ENCODE measurements at regions not wholly inside any gene's neighbourhood (a gene's known extent, or its start where the extent isn't known, plus 50 kb on each side); places are given as distances from the start of the nearest gene placed in this dataset.
A peak's percentile ranks its signal among the peaks of the same experiment; 100 is the strongest.

DNA sequence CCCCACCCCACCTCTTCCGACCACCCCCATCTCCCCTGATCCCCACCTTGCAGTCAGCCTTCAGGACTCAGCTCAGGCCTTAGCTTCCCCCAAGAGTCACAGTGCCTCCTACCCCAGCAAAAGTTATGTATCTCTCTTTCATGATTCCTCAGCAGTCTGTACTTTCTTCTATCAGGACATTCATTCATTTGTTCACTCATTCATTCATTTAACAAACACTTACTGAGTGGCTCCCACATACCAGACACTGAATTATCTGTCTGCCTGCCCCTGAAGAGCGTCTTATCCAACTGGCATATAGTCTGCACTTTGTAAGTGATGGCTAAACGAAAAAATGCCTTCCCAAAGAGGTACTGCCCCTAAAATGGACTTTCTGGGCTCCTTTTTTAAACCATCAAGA lies 114.4 kb upstream of the SLC35F3 start:
- TF ChIP-seq, protein P1, sequence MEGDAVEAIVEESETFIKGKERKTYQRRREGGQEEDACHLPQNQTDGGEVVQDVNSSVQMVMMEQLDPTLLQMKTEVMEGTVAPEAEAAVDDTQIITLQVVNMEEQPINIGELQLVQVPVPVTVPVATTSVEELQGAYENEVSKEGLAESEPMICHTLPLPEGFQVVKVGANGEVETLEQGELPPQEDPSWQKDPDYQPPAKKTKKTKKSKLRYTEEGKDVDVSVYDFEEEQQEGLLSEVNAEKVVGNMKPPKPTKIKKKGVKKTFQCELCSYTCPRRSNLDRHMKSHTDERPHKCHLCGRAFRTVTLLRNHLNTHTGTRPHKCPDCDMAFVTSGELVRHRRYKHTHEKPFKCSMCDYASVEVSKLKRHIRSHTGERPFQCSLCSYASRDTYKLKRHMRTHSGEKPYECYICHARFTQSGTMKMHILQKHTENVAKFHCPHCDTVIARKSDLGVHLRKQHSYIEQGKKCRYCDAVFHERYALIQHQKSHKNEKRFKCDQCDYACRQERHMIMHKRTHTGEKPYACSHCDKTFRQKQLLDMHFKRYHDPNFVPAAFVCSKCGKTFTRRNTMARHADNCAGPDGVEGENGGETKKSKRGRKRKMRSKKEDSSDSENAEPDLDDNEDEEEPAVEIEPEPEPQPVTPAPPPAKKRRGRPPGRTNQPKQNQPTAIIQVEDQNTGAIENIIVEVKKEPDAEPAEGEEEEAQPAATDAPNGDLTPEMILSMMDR (IDR thresholded peaks at IDR 0.05), result no peak
- TF ChIP-seq ZFX (IDR thresholded peaks at IDR 0.05; ENCODE audit: borderline replicate concordance), result no peak
- no peak overlapping the region for H3K27ac ChIP-seq

DNA sequence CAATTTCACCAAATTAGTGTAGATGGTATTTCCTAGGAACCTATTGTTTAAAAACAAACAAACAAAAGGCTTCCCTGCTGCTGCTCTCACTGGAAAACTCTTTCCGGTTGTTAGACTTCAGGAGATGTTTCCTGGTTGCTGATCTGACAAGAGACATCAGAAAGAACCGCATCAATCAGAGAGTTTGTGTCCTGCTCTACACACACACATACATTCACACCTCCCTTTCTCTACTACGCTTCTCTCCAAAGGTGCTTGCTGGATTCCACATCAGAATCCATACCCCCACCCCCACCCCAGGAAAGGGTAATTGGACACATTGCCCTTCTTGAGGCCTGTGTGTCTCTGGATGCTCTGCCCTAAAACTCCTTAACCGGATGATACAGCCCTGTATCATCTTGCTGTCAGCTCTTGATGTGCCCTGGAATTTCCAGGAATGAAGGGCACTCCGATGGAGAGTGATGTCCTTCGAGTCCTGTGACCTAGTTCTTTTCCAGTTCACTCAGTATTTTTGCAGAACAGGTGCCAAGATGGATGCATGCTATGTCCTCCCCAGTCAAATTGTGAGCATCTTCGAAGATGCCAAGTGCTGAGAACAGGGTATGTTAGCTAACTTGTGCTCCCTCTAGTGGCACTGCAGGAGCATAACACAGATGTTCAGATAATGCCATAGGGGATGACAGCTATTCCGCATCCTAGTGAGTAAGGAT lies 113.7 kb upstream of the SLC35F3 start:
- H3K27ac ChIP-seq, result no peak overlapping the region
- TF ChIP-seq ZFX (IDR thresholded peaks at IDR 0.05; ENCODE audit: borderline replicate concordance), result no peak
- TF ChIP-seq, protein P1 (IDR thresholded peaks at IDR 0.05), result peak; percentile 98

DNA sequence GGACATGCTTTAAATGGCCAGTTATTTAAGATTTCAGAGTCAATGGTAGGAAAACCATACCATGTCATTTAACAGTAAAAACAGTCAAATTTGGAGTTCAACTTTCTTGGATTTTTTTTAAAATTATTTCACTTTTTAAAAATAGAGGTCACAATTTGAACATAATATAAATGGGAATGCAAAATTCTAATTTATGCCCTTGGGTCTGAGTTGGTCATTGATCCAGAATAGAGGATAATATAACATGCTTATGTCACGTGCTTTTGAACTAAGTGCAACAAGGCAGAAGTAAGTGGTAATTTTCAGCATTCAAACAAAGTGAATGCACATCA lies 113.1 kb upstream of the SLC35F3 start:
- no peak overlapping the region for H3K27ac ChIP-seq
- TF ChIP-seq ZFX (IDR thresholded peaks at IDR 0.05; ENCODE audit: borderline replicate concordance), result no peak
- TF ChIP-seq, protein P1 (IDR thresholded peaks at IDR 0.05), result peak; percentile 77

DNA sequence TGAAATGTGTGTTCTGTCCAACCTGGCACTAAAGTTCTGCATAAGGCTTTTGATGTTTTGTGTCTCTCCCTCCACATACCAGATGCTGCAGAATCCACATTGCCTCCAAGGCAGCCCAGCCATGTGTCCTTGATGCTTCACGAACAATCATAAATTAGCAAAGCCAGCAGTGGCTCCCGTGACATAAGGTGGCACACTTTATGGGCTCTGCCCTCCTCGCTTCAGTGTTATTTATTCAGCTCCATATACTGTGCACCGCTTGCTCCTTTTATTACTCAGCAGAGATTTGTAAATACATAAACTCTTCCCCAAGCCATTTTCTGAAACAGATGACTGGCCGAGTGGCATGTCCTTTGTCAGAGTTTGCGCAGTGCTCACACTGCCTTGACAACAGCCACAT lies 112.8 kb upstream of the SLC35F3 start:
- TF ChIP-seq ZFX (IDR thresholded peaks at IDR 0.05; ENCODE audit: borderline replicate concordance), result no peak
- no peak overlapping the region for H3K27ac ChIP-seq

DNA sequence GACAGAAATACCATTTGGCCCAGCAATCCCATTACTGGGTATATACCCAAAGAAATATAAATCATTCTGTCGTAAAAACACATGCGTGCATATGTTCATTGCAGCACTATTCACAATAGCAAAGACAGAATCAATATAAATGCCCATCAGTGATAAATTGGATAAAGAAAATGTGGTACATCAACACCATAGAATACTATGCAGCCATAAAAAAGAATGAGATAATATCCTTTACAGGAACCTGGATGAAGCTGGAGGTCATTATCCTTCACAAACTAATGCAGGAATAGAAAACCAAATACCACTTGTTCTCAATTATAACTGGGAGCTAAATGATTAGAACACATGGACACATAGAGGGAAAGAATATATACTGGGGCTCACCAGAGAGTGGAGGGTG lies 109.6 kb upstream of the SLC35F3 start:
- no peak overlapping the region for H3K27ac ChIP-seq
- no peak for TF ChIP-seq ZFX (IDR thresholded peaks at IDR 0.05; ENCODE audit: borderline replicate concordance)
- TF ChIP-seq, protein P1 (IDR thresholded peaks at IDR 0.05), result no peak

DNA sequence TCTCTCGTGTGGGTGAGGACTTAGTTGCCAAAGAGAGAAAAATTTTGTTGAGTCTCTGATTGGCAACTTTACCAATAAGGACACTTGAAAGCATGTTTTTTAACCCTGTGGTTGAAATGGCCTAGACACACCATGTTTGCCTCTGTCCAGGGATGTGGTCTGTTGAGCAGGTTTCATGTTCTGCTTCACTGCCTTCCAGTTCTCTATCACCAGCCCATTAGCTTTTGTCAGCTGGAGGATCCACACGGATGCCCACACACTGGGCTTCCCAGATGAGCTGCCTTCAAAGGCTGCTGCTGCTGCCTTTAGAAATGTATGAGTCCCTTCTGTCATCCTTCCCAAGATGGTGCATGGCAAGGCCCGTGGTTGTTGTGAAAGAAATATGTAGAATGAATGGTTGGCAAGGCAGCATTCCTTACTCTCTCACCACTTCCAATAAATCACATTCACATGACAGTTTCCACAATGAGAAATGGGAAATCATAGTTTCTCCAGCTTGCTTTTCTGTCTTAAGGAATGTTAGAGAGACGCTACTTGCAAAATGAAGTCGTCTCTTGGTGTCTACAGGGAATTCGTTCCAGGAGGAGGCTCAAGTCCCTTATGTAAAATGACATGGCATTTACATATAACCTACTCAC lies 108.2 kb upstream of the SLC35F3 start:
- no peak overlapping the region for H3K27ac ChIP-seq
- no peak for TF ChIP-seq ZFX (IDR thresholded peaks at IDR 0.05; ENCODE audit: borderline replicate concordance)
- TF ChIP-seq, protein P1 (IDR thresholded peaks at IDR 0.05), result no peak

DNA sequence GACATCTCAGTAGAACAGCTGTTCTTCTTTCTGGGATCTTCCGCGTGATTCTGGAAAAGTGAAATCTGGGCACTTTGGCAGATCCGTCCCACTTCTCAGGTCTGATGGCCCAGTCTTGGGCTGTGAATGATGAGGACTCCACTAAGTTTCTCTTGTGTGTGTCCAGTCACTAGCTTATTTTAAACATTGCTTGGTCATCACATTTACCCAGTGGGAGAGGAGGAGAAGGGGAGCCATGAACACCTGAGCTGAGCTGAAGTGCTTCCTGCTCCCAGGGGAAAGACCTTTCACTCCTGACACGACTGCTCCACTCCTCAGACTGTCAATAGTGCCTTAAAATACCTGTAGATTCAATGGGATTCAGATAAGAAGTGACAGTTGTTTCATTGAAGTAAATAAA lies 101.9 kb upstream of the SLC35F3 start:
- no peak for TF ChIP-seq ZFX (IDR thresholded peaks at IDR 0.05; ENCODE audit: borderline replicate concordance)
- TF ChIP-seq, protein P1 (IDR thresholded peaks at IDR 0.05), result no peak
- H3K27ac ChIP-seq, result no peak overlapping the region

All from 22Rv1 (cell line).